Neural cell (in vitro differentiated cells): ENCODE measurements at regions not wholly inside any gene's neighbourhood (a gene's known extent, or its start where the extent isn't known, plus 50 kb on each side); places are given as distances from the start of the nearest gene placed in this dataset.

Source experiments
- H2AFZ ChIP-seq: fragments of 200-600, 300-800 bp; sonication (generic), shearing (Covaris generic); 2 replicates; pipeline ENCODE4 v1.6.0; 2014; ENCODE audit warnings: low read depth, mild to moderate bottlenecking, antibody characterized with exemption, low read length, moderate library complexity
- H3F3A ChIP-seq: fragments of 200-600 bp; shearing (Covaris generic); 2 replicates; pipeline ENCODE4 v1.6.1; 2016; ENCODE audit warnings: mild to moderate bottlenecking, moderate library complexity, mixed read lengths, antibody characterized with exemption, low read length; ENCODE audit not compliant: insufficient read depth, poor library complexity, severe bottlenecking
- H3K27ac ChIP-seq: fragments of 200-600, 300-800 bp; sonication (generic), shearing (Covaris generic); 2 replicates; pipeline ENCODE4 v1.5.1; 2014; ENCODE audit warnings: mild to moderate bottlenecking, low read length, moderate library complexity
- H3K27me3 ChIP-seq: fragments of 300-800, 200-600 bp; sonication (generic), shearing (Covaris generic); 2 replicates; pipeline ENCODE4 v1.6.0; 2014; ENCODE audit warnings: mild to moderate bottlenecking, low read depth, low read length, moderate library complexity; ENCODE audit not compliant: insufficient read depth
- H3K36me3 ChIP-seq: fragments of 300-800, 200-600 bp; sonication (generic), shearing (Covaris generic); 2 replicates; pipeline ENCODE4 v1.5.1; 2014; ENCODE audit warnings: mild to moderate bottlenecking, antibody characterized with exemption, low read length, moderate library complexity; ENCODE audit not compliant: insufficient read depth
- H3K4me2 ChIP-seq: fragments of 300-800, 200-600 bp; sonication (generic), shearing (Covaris generic); 2 replicates; pipeline ENCODE4 v1.6.0; 2014; ENCODE audit warnings: mild to moderate bottlenecking, low read length
- H3K4me3 ChIP-seq: fragments of 300-800, 200-600 bp; sonication (generic), shearing (Covaris generic); 2 replicates; pipeline ENCODE4 v1.5.1; 2014; ENCODE audit warnings: mild to moderate bottlenecking, low read length, moderate library complexity
- H3K79me2 ChIP-seq: fragments of 200-600 bp; shearing (Covaris generic); replicated peaks from 2 replicates; pipeline ENCODE4 v1.6.0; 2014; ENCODE audit warnings: mild to moderate bottlenecking, low read length, moderate library complexity; ENCODE audit not compliant: insufficient read depth
- H3K9ac ChIP-seq: fragments of 300-800, 200-600 bp; sonication (generic), shearing (Covaris generic); 2 replicates; pipeline ENCODE4 v1.6.1; 2016; ENCODE audit warnings: mild to moderate bottlenecking, low read length, mixed read lengths
- H3K9me2 ChIP-seq: fragments of 200-600 bp; shearing (Covaris generic); 2 replicates; pipeline ENCODE4 v1.6.1; 2016; ENCODE audit warnings: mild to moderate bottlenecking, low read length, mixed read lengths; ENCODE audit not compliant: insufficient read depth
- H3K9me3 ChIP-seq: fragments of 200-600, 300-800 bp; sonication (generic), shearing (Covaris generic); 2 replicates; pipeline ENCODE4 v1.6.1; 2016; ENCODE audit warnings: mild to moderate bottlenecking, mixed run types, low read length, moderate library complexity, mixed read lengths
- H4K20me1 ChIP-seq: fragments of 200-600 bp; shearing (Covaris generic); 2 replicates; pipeline ENCODE4 v1.6.1; 2016; ENCODE audit warnings: mild to moderate bottlenecking, mixed run types; ENCODE audit not compliant: insufficient read depth
- EP300 ChIP-seq: fragments of 450-650 bp; conservative IDR thresholded peaks from 2 replicates; pipeline ENCODE4 v1.6.1; 2014; ENCODE audit warnings: antibody characterized with exemption, mild to moderate bottlenecking, moderate library complexity; ENCODE audit not compliant: poor library complexity, severe bottlenecking
- EZH2 ChIP-seq: fragments of 200-600, 300-800 bp; shearing (Covaris generic), sonication (generic); IDR thresholded peaks from 2 replicates; pipeline ENCODE4 v1.6.1; 2014; ENCODE audit warnings: antibody characterized with exemption, low read length, borderline replicate concordance, mild to moderate bottlenecking; ENCODE audit not compliant: insufficient read depth, poor library complexity, severe bottlenecking
- MXI1 ChIP-seq: fragments of 450-650 bp; conservative IDR thresholded peaks from 2 replicates; pipeline ENCODE4 v1.6.1; 2014; ENCODE audit warnings: antibody characterized with exemption, mild to moderate bottlenecking; ENCODE audit not compliant: poor library complexity, severe bottlenecking
- POLR2AphosphoS5 ChIP-seq: IDR thresholded peaks from 2 replicates; pipeline ENCODE4 v1.6.1; 2012
- RAD21 ChIP-seq: fragments of 450-650 bp; conservative IDR thresholded peaks from 2 replicates; pipeline ENCODE4 v1.6.1; 2014; ENCODE audit warnings: antibody characterized with exemption, mild to moderate bottlenecking, moderate library complexity
- REST ChIP-seq: IDR thresholded peaks from 2 replicates; pipeline ENCODE4 v1.6.1; 2012; ENCODE audit warnings: borderline replicate concordance
- SMC3 ChIP-seq: fragments of 450-650 bp; conservative IDR thresholded peaks from 2 replicates; pipeline ENCODE4 v1.6.1; 2014; ENCODE audit warnings: antibody characterized with exemption, mild to moderate bottlenecking, moderate library complexity; ENCODE audit not compliant: poor library complexity
- TAF1 ChIP-seq: IDR thresholded peaks from 2 replicates; pipeline ENCODE4 v1.6.1; 2012; ENCODE audit warnings: low read depth
- TF ChIP-seq, protein P1 (sequence below): fragments of 450-650 bp; IDR thresholded peaks from 2 replicates; pipeline ENCODE4 v1.5.1; 2014; ENCODE audit warnings: antibody characterized with exemption, mild to moderate bottlenecking, moderate library complexity; ENCODE audit not compliant: poor library complexity, severe bottlenecking

DNA sequence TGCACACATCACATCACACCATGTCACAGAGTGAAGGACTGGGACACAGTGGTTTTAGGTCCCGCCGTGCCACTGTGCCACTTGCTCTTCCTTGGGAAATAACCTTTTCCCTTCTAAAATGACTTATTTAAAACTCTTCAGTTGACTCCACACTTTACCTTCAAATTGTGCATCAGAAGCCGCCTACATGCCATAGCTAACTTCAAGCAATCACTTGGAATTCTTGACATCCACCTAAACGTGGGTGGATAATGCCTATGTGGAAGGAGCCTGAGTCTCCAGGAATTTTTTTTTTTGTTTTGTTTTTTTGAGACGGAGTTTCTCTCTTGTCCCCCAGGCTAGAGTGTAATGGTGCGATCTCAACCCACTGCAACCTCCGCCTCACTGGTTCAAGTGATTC lies 777.4 kb upstream of the TENM3 start:
- no peaks in the 10 kb centered on the region for H4K20me1 ChIP-seq
- no peaks in the 10 kb centered on the region for H3K79me2 ChIP-seq
- no peaks in the 10 kb centered on the region for H3F3A ChIP-seq
- H3K4me3 ChIP-seq = no peak overlapping the region
- H3K27ac ChIP-seq = no peak overlapping the region
- H3K9me2 ChIP-seq = no peaks in the 10 kb centered on the region
- H3K36me3 ChIP-seq = no peaks in the 10 kb centered on the region
- H3K9me3 ChIP-seq = no peaks in the 10 kb centered on the region
- H2AFZ ChIP-seq = no peak overlapping the region
- no peak overlapping the region for H3K9ac ChIP-seq
- H3K27me3 ChIP-seq = no peaks in the 10 kb centered on the region
- no peak overlapping the region for H3K4me2 ChIP-seq
- TF ChIP-seq TAF1 = no peak
- TF ChIP-seq RAD21 = no peak
- no peak for TF ChIP-seq REST
- no peak for TF ChIP-seq EZH2
- no peak for TF ChIP-seq EP300
- TF ChIP-seq MXI1 = no peak
- TF ChIP-seq SMC3 = no peak
- TF ChIP-seq POLR2AphosphoS5 = no peak
- TF ChIP-seq, protein P1, sequence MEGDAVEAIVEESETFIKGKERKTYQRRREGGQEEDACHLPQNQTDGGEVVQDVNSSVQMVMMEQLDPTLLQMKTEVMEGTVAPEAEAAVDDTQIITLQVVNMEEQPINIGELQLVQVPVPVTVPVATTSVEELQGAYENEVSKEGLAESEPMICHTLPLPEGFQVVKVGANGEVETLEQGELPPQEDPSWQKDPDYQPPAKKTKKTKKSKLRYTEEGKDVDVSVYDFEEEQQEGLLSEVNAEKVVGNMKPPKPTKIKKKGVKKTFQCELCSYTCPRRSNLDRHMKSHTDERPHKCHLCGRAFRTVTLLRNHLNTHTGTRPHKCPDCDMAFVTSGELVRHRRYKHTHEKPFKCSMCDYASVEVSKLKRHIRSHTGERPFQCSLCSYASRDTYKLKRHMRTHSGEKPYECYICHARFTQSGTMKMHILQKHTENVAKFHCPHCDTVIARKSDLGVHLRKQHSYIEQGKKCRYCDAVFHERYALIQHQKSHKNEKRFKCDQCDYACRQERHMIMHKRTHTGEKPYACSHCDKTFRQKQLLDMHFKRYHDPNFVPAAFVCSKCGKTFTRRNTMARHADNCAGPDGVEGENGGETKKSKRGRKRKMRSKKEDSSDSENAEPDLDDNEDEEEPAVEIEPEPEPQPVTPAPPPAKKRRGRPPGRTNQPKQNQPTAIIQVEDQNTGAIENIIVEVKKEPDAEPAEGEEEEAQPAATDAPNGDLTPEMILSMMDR = no peak

GRCh38 chr4:181468451-181468850 lies 774.8 kb upstream of the TENM3 start:
- Histone ChIP-seq H3K9ac (no peak overlapping the region), H2AFZ (no peak overlapping the region)
- no peak for TF ChIP-seq RAD21
- TF ChIP-seq REST = no peak
- TF ChIP-seq SMC3 = no peak
- TF ChIP-seq POLR2AphosphoS5 = no peak
- no peak for TF ChIP-seq EP300
- TF ChIP-seq, protein P1 = no peak
- no peak for TF ChIP-seq TAF1

More at GRCh38 chr4:181468451-181468850, 774.8 kb upstream of the TENM3 start:
- Histone ChIP-seq H3K79me2 (no peaks in the 10 kb centered on the region), H3K9me2 (no peaks in the 10 kb centered on the region), H3F3A (no peaks in the 10 kb centered on the region), H3K27me3 (no peaks in the 10 kb centered on the region), H3K4me3 (no peak overlapping the region), H3K4me2 (no peak overlapping the region), H3K36me3 (no peaks in the 10 kb centered on the region), H4K20me1 (no peaks in the 10 kb centered on the region), H3K9me3 (no peaks in the 10 kb centered on the region), H3K27ac (no peak overlapping the region)
